Neural cell (in vitro differentiated cells): ENCODE measurements at regions not wholly inside any gene's neighbourhood (a gene's known extent, or its start where the extent isn't known, plus 50 kb on each side); places are given as distances from the start of the nearest gene placed in this dataset.

ENCODE experiments used
- CTCF ChIP-seq: fragments of 450-650 bp; IDR thresholded peaks from 2 replicates; pipeline ENCODE4 v1.5.1; 2014; ENCODE audit warnings: antibody characterized with exemption, mild to moderate bottlenecking, moderate library complexity; ENCODE audit not compliant: poor library complexity, severe bottlenecking
- EP300 ChIP-seq: fragments of 450-650 bp; conservative IDR thresholded peaks from 2 replicates; pipeline ENCODE4 v1.6.1; 2014; ENCODE audit warnings: antibody characterized with exemption, mild to moderate bottlenecking, moderate library complexity; ENCODE audit not compliant: poor library complexity, severe bottlenecking
- EZH2 ChIP-seq: fragments of 200-600, 300-800 bp; shearing (Covaris generic), sonication (generic); IDR thresholded peaks from 2 replicates; pipeline ENCODE4 v1.6.1; 2014; ENCODE audit warnings: antibody characterized with exemption, low read length, borderline replicate concordance, mild to moderate bottlenecking; ENCODE audit not compliant: insufficient read depth, poor library complexity, severe bottlenecking
- MXI1 ChIP-seq: fragments of 450-650 bp; conservative IDR thresholded peaks from 2 replicates; pipeline ENCODE4 v1.6.1; 2014; ENCODE audit warnings: antibody characterized with exemption, mild to moderate bottlenecking; ENCODE audit not compliant: poor library complexity, severe bottlenecking
- POLR2AphosphoS5 ChIP-seq: IDR thresholded peaks from 2 replicates; pipeline ENCODE4 v1.6.1; 2012
- RAD21 ChIP-seq: fragments of 450-650 bp; conservative IDR thresholded peaks from 2 replicates; pipeline ENCODE4 v1.6.1; 2014; ENCODE audit warnings: antibody characterized with exemption, mild to moderate bottlenecking, moderate library complexity
- TAF1 ChIP-seq: IDR thresholded peaks from 2 replicates; pipeline ENCODE4 v1.6.1; 2012; ENCODE audit warnings: low read depth

- no peak for TF ChIP-seq CTCF
- TF ChIP-seq TAF1: no peak
- no peak for TF ChIP-seq EP300
- no peak for TF ChIP-seq EZH2
- TF ChIP-seq POLR2AphosphoS5: no peak
- TF ChIP-seq MXI1: no peak
- TF ChIP-seq RAD21: no peak
Measured at GRCh38 chr19:28873301-28873700, 339.6 kb downstream of the UQCRFS1 start.
